K562 (cell line): ENCODE measurements at regions not wholly inside any gene's neighbourhood (a gene's known extent, or its start where the extent isn't known, plus 50 kb on each side); places are given as distances from the start of the nearest gene placed in this dataset.

Experiments used
- ARHGAP35 ChIP-seq: fragments of 450-650 bp; IDR thresholded peaks from 2 replicates; pipeline ENCODE4 v1.6.1; 2018; ENCODE audit not compliant: partially characterized antibody
- ATF1 ChIP-seq, 2 experiments: fragments of 450-650 bp in 1 of 2; IDR thresholded peaks; 2 replicates each; pipeline ENCODE4 v1.6.1; 2016; ENCODE audit warnings: missing compliant biosample characterization in 1 of 2, missing genetic modification characterization in 1 of 2
- CBX5 ChIP-seq: IDR thresholded peaks from 2 replicates; pipeline ENCODE4 v1.6.1; 2014; ENCODE audit warnings: low read depth, borderline replicate concordance
- CEBPB ChIP-seq: fragments of 450-650 bp; IDR thresholded peaks from 2 replicates; pipeline ENCODE4 v1.6.1; 2016; ENCODE audit warnings: missing genetic modification characterization, missing compliant biosample characterization
- CHD4 ChIP-seq: fragments of 200-600 bp; sonication (generic); IDR thresholded peaks from 3 replicates; pipeline ENCODE4 v1.6.1; 2012; ENCODE audit warnings: low read depth, mild to moderate bottlenecking, mixed read lengths, low read length, inconsistent platforms; ENCODE audit not compliant: insufficient read depth, insufficient replicate concordance, poor library complexity, severe bottlenecking
- CHD7 ChIP-seq: fragments of 200-600 bp; sonication (generic); IDR thresholded peaks from one replicate; pipeline ENCODE4 v1.6.1; 2012; ENCODE audit warnings: mild to moderate bottlenecking, low read depth, low read length, inconsistent platforms
- DPF2 ChIP-seq: fragments of 450-650 bp; IDR thresholded peaks from 2 replicates; pipeline ENCODE4 v1.6.1; 2016
- GATA2 ChIP-seq: sonication (generic); formaldehyde crosslinking; IDR thresholded peaks from 2 replicates; pipeline ENCODE4 v1.4.0; 2020; ENCODE audit warnings: mild to moderate bottlenecking, missing genetic modification reagents
- NR1H2 ChIP-seq: sonication (generic); formaldehyde crosslinking; IDR thresholded peaks from 2 replicates; pipeline ENCODE4 v1.4.0; 2020; ENCODE audit warnings: mild to moderate bottlenecking, missing genetic modification reagents
- SMARCB1 ChIP-seq: IDR thresholded peaks from 2 replicates; pipeline ENCODE4 v1.6.1; 2011; ENCODE audit warnings: improper control_type of control experiment, low read depth; ENCODE audit not compliant: insufficient read length
- TCF15 ChIP-seq: fragments of 250-450 bp; sonication (Bioruptor Pico); IDR thresholded peaks from 2 replicates; pipeline ENCODE4 v1.8.0; 2022; ENCODE audit warnings: moderate library complexity, mild to moderate bottlenecking, inconsistent platforms
- TRIM28 ChIP-seq: fragments of 450-650 bp; IDR thresholded peaks from 2 replicates; pipeline ENCODE4 v1.6.1; 2017
- YY1 ChIP-seq, 3 experiments: IDR thresholded peaks; 2 replicates each; pipeline ENCODE4 v1.6.1; 2011; ENCODE audit warnings: low read length in 2 of 3, mild to moderate bottlenecking in 2 of 3, moderate library complexity in 2 of 3, borderline replicate concordance in 1 of 3, control low read depth in 1 of 3, low read depth in 1 of 3; ENCODE audit not compliant: insufficient read depth in 3 of 3, insufficient replicate concordance in 2 of 3, control insufficient read depth in 1 of 3, insufficient read length in 1 of 3; ENCODE audit errors: extremely low read depth in 1 of 3
- ZBTB2 ChIP-seq: fragments of 450-650 bp; IDR thresholded peaks from 2 replicates; pipeline ENCODE4 v1.6.1; 2016; ENCODE audit warnings: antibody characterized with exemption
- ZNF668 ChIP-seq: fragments of 250-450 bp; sonication (Bioruptor Pico); IDR thresholded peaks from 2 replicates; pipeline ENCODE4 v1.8.0; 2022; ENCODE audit warnings: mild to moderate bottlenecking, inconsistent platforms
- ZNF76 ChIP-seq: fragments of 250-450 bp; sonication (Bioruptor Pico); IDR thresholded peaks from 2 replicates; pipeline ENCODE4 v1.4.0; 2020; ENCODE audit warnings: mild to moderate bottlenecking, moderate library complexity, borderline replicate concordance

- TF ChIP-seq CHD4 (peak; percentile 69), ARHGAP35 (no peak), CBX5 (peak; percentile 99), ZNF76 (CRISPR knock-in tag) (no peak), YY1 (IDR thresholded peaks at IDR 0.05; ENCODE audit: borderline replicate concordance in 1 of 3, control insufficient read depth in 1 of 3, extremely low read depth in 1 of 3, insufficient read depth in 3 of 3, insufficient read length in 1 of 3, insufficient replicate concordance in 2 of 3, low read depth in 1 of 3, low read length in 2 of 3) (no peak), SMARCB1 (no peak), ZNF668 (CRISPR knock-in tag) (no peak), GATA2 (CRISPR knock-in tag) (no peak), ZBTB2 (no peak), DPF2 (no peak), ATF1 (CRISPR knock-in tag; IDR thresholded peaks at IDR 0.05) (no peak), ATF1 (tag; IDR thresholded peaks at IDR 0.05) (no peak), NR1H2 (CRISPR knock-in tag) (no peak), TCF15 (no peak), CHD7 (no peak), CEBPB (tag) (no peak), TRIM28 (peak; percentile 98)
Observed at GRCh38 chr15:75142499-75142898, 59.2 kb upstream of the C15orf39 start (continued).
